Stimulated activated CD4-positive, alpha-beta T cell treated with anti-CD3 and anti-CD28 coated beads, Interleukin-2, amount 100 ng/mL, for 24 hours (primary cell): ENCODE measurements at regions not wholly inside any gene's neighbourhood (a gene's known extent, or its start where the extent isn't known, plus 50 kb on each side); places are given as distances from the start of the nearest gene placed in this dataset.
"Not testable (repeated sequence)": the region's sequence is repeated elsewhere in the genome, so short reads cannot be mapped to it uniquely, and the experiment has no call there.

Source experiments
- DNase-seq, 2 donors: peaks; one replicate each; pipeline ENCODE4 v3.0.0-alpha.2; 2020

- DNase-seq = no peak
These were observed 548.0 kb downstream of the CCSER2 start for GRCh38 chr10:84876116-84876999.

DNA sequence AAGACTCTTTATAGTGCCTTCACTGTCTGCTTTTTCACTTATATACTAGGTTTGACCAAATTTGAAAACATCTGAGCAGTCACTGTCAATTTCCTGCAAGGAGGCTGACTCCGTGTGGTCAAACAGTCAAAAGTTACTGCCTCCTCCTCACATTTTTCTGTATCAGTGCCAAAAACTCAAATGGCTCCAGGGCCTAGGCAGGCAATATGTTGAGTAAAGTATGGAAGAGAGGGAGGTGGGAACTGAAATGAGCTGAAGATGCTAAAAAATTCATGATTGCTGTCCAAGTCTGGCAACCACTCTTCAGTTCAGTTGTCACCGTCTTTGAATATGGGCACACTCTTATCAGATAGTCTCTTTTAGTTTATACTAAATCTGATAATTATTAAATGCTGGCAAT is 551.6 kb downstream of the CCSER2 start:
- DNase-seq = no peak

DNA sequence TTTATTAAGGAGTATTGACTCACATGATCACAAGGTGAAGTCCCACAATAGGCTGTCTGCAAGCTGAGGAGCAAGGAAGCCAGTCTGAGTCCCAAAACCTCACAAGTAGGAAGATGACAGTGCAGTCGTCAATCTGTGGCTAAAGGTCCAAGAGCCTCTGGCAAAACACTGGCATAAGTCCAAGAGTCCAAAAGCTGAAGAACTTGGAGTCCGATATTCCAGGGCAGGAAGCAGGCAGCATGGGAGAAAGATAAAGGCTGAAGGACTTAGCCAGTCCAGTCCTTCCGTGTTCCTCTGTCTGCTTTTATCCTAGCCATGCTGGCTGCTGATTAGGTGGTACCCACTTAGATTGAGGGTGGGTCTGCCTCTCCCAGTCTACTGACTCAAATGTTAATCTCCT is 553.3 kb downstream of the CCSER2 start:
- not testable (repeated sequence) for DNase-seq

- DNase-seq = no peak
These were observed 562.3 kb downstream of the CCSER2 start for GRCh38 chr10:84890706-84891105.

DNA sequence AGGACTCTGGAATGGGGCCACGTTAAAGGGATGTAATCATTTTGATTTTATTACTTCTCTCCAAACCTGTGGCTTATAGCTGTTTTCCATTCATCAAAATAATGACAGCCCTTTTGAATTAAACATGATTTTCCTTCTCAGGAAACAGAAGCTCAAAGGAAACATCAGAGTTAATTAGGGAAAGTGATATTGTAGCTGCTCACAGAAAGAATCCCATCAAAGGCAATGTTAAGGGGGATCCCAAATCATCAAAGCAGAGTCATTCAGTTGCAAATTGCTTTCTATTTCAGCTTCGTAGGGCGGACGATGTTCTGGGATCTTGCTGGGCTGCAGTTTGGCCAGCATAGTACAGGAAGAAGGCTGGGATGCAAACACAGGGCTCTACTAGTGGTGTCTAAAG is 563.2 kb downstream of the CCSER2 start:
- no peak for DNase-seq

GRCh38 chr10:84895541-84895940 is 567.2 kb downstream of the CCSER2 start:
- DNase-seq = no peak

GRCh38 chr10:84896909-84897308 is 568.5 kb downstream of the CCSER2 start:
- DNase-seq = no peak

DNA sequence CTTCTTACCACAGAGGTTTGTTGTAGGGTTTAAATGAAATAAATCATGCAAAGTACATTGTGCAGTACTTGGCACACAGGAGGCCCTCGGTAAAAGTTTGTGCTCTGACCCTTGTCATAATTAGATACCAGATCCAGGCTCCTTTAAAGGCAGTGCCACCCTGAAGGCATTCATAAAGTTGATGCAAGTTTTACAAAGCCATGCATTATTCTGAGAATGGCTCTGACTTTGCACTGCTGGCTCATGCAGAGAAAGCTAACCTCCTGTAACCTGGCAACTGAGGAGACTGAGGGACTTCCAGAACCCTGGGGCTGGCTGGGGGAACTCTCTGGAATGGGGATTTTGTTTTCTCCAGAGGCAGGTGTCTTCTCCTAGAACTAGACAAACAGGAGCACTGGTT is 570.9 kb downstream of the CCSER2 start:
- no peak for DNase-seq

GRCh38 chr10:84900141-84900540 is 571.8 kb downstream of the CCSER2 start:
- DNase-seq = no peak

DNA sequence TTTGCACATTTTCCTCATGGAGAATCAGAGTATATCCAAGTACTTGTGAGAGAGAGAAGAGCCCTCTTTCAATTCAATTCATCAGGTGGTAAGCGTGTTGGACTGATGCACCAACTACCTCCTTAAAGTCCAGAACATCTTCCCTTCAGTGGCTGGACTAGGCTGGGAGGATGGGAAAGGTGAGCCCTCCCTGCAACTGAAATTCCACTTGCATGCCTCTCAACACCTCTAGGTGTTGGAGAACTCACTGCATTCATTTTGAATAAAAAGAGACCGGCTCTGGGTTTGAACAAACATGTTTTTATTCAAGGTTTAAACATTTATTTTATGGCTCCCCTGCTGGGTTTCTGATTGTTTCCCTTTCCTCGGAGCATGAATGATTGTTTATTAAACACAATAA is 573.5 kb downstream of the CCSER2 start:
- no peak for DNase-seq

GRCh38 chr10:84902553-84902952 is 574.2 kb downstream of the CCSER2 start:
- no peak for DNase-seq

GRCh38 chr10:84903320-84903719 is 574.9 kb downstream of the CCSER2 start:
- no peak for DNase-seq

DNA sequence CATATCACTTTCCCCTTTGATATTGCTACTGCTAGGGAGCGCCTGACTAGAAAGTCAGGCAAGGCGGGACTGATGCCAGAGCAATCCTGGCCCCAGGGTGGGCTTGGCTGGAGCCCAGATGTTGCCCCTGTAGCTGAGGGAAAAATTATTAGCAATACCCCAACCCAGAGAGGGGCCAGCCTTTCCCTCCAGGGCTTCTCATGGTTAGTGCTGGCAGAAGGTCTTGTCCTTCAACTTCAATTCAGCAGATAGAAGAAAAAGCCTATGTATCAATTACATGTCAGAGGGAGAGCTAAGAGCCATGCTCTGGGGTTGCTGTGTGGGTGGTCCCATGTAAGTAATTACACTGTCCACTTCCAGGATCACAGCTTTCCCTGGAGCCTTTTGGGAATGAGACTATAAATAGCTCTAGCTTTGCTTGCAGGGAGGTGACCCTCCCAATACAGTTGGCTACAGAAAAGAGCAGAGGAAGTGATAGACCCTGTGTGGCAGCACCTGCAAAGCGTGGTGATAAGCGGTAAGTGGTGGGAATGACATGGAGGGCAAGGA is 579.1 kb downstream of the CCSER2 start:
- no peak for DNase-seq

- no peak for DNase-seq
These were observed 580.1 kb downstream of the CCSER2 start for GRCh38 chr10:84908491-84908890.

DNA sequence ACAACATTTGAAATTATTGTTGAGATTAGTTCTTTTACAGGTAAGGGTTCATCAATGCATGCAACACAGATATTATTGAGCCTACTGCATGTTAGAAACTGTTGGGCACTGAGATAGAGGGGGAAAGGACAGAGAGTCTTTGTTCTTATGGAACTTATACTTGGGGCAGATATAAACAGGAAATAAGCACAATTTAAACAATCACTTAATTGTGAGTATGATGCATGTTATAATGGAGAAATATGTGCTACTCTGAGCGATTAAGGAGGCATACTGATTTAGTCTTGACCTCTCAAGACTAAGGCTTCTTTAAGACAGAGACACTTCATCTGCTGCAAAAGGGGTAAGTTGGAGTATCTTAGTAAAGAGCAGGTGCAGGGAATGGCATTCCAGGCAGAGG is 593.3 kb downstream of the CCSER2 start:
- no peak for DNase-seq

GRCh38 chr10:84924131-84924530 is 595.7 kb downstream of the CCSER2 start:
- no peak for DNase-seq

DNA sequence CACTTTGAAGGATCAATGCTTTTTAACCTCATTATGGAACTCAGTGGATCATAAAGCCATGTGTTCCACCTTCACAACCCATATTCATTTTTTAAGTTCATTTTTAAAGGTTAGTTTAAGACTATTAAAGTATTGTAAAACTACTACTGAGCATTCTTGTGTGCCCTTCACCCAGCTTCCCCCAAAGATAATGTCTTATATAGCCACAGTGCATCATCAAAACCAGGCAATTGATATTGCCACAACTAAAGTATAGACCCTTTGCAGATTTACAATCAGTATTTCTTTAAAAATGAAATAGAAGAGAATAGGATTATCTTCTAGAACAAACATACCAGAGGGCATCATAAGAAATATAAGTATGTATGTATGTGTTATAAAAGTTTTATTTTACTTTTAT is 597.1 kb downstream of the CCSER2 start:
- DNase-seq = no peak

GRCh38 chr10:84933402-84933801 is 605.0 kb downstream of the CCSER2 start:
- no peak for DNase-seq

GRCh38 chr10:84935772-84936171 is 607.4 kb downstream of the CCSER2 start:
- no peak for DNase-seq

DNA sequence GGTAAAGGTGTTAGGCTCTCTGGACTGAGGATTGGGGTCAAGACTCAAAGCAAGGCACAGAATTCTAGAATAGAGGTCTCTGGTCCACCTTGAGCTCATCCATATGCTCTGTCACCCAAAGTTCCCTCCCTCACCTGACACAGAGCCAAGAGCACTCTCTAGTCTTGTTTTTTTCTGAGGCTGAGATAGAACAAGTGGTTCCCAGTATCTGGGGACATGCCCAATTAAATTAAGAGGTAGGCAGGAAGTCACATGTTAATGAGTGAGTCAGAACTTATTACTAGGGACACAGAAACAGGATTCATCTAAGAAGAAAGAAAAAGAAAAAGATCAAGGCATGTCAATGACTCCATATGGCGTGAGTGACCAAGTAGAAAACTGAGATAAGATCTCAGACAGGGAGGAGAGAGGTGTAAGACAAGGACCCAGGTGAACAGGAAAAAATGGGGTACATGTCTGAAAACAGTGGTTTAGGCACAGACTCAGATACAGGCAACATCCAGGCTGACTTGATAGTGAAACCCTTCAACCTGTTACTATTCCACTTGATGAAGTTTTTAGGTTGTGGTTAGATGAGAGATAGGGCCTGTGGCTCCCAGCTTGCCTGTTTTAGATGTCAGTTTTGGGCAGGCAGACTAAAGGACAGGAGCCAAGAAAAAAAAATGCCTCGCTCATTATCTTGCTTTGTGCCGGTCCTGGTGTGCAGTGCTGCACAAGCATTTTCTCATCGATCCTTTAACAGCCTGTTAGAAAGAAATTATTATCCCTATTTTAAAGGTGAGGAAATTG is 609.9 kb downstream of the CCSER2 start:
- no peak for DNase-seq

DNA sequence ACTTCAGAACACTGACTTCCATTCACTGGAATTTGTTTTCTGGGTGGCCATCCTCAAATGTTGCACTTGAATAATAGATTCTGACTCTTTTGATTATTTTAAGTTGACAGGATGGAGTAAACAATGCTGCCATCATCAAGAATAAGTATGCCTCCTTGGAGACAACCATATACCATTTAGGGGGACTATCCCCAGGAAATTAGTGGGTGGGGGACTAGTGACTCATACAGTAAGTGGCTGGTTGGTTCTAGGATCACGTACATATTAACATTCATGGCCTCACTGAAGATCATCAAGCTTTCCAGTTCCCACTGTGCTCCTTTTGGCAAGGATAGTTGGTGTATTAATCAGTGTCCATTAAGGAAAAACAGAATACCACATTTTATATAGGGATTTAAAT is 615.2 kb downstream of the CCSER2 start:
- no peak for DNase-seq

DNA sequence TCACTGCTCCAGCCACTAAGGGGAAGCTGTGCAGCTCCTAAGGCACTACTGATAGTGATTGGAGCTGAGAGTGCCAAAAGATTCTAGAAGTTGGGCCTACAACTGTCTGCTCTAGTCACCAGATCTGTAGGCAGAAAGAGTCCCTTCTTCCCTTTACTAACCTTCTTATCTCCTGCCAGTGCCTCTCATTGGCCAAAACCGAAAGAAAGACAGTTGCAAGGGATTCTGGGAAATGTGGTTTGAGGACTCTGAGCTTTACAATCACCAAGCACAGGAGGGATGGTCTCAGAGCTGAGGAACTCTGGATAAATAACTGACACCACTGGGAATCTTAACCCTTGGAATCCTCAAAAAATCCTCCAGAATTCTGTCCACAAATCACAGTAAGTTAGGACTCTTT is 615.8 kb downstream of the CCSER2 start:
- no peak for DNase-seq

DNA sequence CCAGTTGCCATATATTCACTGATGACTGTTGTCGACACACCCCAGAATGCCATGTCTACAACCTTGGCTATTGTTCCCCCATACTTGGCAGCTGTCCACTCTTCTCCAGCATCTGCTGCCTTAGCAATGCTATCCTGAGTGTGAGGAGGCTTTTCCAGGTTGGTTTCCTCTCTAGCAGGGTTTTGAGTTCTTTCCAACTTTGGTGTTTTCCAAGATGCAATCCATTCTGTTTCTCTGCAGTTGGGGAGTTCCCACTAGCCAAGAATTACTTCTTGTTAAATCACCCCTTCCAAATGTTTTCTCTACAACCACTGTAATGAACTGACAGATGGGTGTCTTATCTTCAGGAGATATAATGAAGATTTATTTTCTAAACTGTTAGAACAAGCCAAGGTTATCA is 617.4 kb downstream of the CCSER2 start:
- DNase-seq = no peak

DNA sequence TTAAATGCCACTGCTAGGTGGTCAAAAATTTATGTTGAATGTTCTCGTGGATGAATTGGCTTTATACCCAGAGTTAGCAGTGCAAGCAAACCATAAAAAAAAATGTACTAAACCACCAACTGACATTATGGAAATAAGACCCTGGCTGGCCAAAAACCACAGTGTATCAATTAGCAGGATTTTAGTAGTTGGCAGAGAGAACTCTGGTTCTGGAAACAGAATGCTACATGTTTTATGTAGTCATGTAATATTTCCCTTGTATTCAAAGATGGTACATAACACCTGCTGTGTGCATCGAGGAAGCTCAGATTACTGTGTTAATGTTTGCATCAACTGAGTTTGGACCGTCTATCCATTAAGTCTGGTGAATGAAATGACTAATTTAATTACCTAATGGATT is 618.5 kb downstream of the CCSER2 start:
- DNase-seq = no peak
